HG03571 (cell line): ENCODE measurements at regions not wholly inside any gene's neighbourhood (a gene's known extent, or its start where the extent isn't known, plus 50 kb on each side); places are given as distances from the start of the nearest gene placed in this dataset.
"Not testable (repeated sequence)": the region's sequence is repeated elsewhere in the genome, so short reads cannot be mapped to it uniquely, and the experiment has no call there.

ENCODE experiments used
- ATAC-seq: cut with Tn5 transposase; IDR thresholded peaks from one replicate; pipeline ENCODE4 v1.9.1; 2021; ENCODE audit not compliant: unreplicated experiment

DNA sequence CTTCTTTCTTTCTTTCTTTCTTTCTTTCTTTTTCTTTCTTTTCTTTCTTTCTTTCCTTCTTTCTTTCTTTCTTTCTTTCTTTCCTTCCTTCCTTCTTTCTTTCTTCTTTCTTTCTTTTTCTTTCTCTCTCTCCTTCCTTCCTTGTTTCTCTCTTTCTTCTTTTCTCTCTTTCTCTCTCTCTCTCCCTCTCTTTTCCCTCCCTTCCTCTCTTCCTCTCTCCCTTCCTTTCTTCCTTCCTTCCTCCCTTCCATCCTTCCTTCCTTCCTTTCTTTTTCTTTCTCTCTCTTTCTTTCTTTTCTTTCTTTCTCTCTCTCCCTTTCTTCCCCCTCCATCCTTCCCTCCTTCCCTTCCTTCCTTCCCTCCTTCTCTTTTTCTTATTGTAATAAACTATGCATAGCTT is 105.5 kb downstream of the ZBTB18 start:
- not testable (repeated sequence) for ATAC-seq

DNA sequence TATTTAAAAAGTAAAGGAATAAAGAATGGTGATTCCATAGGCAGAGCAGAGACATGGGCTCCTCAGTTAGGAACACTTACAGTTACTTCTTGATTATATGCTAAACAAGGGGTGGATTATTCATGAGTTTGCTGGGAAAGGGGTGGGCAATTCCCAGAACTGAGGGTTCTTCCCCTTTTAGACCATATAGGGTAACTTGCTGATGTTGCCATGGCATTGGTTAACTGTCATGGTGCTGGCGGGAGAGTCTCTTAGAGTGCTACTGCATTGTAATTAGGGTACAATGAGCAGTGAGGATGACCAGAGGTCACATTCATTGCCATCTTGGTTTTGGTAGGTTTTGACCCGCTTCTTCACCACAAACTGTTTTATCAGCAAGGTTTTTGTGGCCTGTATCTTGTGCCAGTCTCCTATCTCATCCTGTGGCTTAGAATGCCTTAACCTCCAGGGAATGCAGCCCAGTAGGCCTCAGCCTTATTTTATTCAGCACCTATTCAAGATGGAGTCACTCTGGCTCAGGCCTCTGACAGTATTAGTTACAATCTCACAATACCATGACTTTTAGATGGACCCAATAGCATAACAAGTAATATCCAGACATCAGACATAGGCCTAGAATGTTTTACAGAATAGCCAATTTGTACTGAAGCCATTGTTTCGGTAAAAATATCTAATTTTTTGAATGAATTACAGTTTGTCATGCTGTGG is 106.8 kb downstream of the ZBTB18 start:
- ATAC-seq, result no peak

DNA sequence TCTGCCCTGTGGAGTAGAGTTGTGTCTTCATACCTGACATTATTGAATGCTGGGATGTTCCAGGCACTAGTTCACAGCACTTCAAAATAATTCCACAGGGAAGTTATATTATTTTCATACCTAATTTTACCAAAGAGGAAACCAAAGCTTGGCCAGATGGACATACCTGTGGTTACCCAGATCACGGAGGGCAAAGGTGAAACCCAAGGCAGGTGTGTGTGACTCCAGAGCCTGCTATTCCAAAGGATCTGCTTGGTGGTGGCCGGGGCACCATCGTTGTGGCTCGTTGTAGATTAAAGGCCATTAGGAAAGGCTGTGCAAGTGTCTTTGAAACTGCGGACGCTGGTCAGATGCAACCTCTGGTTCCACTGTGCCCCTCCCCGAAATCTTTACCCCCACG is 108.6 kb downstream of the ZBTB18 start:
- no peak for ATAC-seq

DNA sequence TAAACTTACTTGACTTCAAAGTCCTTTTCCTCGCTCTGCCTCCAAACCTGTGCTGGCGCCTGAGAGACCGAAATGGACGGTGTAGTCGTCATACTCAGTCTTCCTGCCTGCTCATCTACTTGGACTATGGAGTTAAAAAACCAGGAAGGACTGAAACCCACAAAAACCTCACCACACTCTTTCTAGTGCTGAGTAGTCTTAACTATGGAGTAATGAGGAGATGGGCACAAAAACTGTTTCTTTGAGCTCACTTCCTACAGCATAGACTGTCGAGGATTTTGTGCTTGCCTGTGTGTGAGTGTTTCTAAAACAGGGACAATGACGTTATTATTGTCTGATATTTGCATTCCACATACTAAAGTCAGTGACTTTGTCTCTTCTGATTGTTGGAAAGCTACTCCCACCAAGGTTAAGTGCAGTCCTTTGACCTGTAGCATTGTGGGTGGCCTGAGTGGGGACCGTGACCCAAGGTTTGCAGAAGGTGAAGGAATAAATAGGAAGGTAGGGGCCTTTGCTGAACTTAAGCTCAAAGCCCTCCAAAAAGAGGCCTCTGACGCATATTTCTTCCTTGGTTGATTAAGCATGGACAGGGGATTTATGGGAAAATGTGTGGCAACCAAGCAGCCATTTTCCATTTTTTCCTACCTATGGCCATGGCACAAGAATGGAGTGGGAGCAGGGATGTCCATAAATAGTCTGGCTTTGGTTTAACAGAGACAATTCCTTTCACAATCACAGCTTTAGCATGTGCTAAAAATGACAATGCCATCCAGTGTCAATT is 109.6 kb downstream of the ZBTB18 start:
- ATAC-seq, result no peak

DNA sequence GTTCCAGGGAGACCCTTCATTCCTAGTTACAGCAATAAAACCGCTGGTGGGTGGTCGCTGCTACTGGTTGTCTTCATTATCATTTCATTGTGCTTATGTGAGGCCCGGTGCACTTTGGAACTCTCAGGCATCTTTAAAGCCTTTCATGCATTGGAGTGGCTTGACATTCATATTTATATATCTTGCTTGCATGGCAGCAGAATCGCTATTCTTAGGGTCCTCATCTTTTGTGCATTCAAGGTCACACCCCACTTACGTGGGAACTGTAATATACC is 110.1 kb downstream of the ZBTB18 start:
- no peak for ATAC-seq

DNA sequence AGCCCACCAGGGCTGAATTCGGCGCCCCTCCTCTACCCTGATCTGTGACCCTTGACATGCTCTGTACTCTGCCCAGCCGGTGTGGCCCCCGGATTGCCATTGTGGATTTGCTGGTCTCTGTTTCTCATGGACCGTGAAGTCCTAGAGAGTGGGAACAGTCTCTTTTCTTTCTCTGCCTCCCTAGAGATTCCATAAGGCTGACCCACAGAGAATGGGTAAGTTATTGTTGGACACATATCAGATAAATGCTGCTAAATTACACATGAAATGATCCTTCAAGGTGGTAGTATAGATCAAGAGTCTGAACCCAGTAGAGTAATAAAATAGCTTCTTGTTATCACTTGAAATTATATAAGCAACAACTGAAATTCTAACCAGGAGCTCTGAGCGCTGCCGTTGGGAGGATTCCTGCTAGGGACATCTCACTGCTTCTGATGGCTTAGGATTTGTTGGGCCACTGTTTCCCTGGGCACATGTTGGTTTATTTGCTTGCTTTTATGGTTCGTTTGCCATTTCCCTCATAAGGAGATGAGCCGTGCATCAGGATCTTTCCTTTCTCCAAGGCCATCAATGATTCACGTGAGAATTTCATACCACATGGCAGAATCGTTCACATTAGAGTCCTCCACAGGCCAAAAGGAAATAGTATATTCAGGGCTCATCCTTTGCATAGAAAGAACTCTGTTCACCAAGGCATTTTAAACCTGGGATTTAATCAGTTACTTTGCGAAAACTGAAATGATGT is 111.9 kb downstream of the ZBTB18 start:
- no peak for ATAC-seq

DNA sequence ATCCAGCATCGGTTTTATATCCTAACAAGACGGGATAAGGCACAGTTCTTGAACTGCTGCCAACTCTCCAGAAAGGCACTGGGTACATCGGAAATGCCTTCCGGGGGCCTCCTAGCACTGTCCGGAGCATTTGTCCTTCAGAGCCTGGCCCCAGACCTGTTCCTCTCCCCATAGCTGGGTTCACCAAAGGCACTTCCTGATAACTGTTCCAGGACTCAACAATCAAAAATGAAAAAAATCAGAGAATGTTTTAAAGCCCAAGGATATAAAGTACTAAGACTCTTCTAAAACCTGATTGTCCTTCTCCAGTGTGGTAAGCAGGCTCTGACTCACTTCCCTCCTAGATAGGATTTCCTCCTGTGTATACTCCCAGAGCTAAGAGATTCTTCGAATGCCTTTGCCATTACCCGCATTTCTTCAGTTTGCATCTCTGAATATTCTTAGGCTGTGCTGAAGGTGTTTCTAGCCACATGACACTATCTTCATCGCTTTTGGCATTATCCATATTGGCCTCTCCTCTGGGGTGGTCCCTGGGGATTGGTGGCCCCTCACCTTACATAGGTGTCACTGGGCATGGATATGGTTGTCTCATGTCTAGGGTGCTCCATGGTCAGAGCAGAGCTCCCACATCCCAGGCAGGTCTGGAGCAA is 112.9 kb downstream of the ZBTB18 start:
- no peak for ATAC-seq

DNA sequence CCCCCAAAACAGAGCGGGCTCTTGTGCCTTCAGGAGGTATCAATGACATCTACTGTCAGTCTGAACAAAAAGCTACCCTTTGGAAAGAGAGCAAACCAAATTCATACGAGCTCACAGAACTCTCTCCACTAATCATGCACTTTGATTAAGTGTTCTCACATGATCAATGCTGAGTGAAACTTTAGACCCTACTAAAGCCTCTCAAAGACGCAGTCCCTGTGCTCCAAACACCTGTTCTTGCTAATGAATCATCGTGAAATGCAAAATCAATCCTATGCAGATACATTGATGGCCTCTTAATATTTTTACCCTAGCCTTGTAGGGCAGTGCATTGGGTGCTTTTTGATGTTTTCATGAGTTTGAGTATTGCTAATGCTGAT is 113.4 kb downstream of the ZBTB18 start:
- no peak for ATAC-seq

DNA sequence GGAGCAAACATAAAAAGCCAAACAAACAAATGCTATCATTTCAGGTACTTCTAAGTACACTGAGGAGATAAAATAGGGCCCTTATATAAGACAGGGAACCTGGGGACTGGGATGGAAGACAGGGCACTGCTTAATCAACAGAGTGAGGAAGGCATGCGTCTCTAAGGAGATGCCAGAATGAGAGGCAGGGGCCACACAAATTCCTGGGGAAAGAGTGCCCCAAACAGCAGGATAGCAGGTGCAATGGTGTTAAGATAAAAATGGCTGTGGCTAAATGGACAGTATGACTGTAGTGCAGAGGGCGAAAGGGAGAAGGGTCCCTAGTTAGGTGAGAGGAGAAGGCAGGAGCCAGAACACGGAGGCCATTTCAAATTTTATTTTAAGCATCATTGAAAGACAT is 113.9 kb downstream of the ZBTB18 start:
- no peak for ATAC-seq

DNA sequence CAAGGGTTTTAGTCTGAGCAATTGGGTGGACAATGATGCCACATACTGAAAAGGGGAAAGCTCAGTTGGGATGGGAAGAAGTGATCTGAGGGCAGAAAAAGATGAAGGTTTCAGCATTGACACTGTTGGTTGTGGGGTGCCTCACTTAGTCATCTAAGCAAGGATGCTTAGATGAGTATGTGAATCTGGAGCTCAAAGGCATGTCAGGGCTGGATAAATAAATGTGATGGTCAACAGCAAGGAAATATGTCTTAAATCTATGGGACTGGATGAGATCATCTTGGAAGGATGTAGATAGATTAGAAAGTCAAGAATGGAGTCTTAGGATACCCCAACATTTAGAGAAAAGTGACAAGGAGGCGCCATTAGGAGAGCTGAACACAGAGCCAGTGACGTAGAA is 114.6 kb downstream of the ZBTB18 start:
- no peak for ATAC-seq

DNA sequence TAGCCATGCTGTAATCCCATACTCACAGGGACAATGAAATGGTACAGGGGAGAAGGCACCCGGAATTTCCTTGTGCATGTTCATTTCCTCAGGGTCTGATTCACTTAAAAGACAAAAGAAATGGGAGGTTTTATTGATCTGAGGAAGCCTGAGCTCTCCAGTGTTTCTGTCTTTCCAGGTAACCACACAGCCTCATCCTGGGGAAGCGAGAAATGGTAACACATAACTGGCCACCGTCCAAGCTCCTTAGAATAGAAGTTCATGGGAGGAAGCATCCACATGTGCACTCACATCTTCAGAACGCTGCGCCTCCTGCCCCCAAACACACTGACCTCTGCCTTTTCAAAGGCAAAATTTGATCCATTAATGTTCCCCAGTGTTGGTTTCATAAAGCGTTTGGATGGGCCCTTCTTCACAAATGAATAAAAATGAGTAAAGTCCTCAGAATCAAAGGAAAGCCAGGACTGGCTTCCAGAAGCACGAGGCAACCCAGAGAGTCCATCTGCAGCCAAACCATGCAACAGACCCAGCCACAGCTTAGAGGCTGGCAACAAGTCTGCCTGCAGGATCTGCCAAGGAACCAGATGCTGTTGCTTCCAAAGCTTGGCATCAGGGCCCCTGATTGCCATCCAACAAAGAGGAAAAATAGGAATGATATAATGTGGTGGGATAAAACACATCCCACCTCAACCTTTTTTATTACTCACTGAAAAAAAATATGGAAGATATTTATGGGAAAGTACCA is 120.3 kb downstream of the ZBTB18 start:
- no peak for ATAC-seq

DNA sequence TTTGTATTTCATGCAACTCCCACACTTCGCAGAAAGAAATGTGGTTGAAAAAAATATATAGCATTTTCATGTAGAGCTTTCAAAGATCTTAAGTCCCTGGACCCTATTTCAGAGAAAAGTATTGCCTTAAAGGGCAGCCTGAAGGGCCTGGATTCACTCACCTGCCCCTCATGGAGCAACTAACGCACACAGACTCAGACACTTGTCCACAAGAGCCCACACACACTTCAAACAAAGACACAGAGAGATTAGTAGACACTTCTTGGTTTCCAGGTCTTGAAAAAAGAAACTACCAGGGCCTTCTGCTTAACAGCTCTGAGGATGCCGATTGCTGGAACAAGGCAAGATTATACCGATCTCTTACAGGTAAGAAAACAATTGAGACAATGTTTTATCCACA is 122.2 kb downstream of the ZBTB18 start:
- no peak for ATAC-seq

DNA sequence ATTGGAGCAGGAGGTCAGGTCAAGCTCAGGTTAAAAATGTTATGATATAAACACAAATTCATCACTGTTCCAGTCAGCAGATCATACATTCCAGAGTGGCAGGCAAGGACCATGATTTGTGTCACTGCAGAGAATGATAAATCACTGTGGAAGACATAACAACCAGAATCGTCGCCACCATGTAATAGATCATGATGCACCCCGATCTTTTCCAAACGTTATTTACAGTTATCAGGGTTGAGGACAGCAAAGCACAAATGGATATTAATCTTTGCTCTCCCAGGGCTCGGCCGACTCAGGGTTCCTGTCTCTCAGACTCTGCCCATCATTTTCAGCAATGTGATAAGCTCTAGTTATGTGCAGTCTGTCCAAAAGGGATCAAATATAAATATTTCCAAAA is 122.7 kb downstream of the ZBTB18 start:
- no peak for ATAC-seq

DNA sequence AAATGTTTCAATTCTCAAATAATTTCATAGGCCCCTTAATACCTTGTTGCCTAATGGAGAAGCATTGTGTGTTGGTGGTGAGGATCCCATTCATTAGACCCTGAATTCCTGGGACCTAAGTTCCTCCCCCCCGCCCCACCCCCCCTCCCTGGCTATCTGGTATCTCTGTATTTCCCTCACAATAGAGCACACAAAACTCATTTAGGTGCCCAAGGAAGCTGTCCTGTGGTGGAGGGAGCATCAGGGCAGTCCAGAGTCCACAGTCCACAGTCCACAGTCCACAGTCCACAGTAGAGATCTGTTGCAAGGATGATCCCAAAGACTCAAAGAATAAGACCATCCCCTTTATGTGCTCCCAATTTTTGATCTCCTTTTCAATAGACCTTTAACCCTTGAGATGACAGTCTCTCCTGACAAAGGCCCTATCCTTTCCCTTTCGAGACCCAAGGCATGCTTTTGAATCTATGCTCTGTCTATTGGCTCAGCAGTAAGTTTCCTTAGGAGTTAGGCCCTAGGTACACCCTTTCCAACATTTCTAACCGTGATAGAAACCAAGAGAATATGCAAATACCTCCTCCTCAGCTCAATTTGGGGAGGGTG is 123.9 kb downstream of the ZBTB18 start:
- no peak for ATAC-seq

DNA sequence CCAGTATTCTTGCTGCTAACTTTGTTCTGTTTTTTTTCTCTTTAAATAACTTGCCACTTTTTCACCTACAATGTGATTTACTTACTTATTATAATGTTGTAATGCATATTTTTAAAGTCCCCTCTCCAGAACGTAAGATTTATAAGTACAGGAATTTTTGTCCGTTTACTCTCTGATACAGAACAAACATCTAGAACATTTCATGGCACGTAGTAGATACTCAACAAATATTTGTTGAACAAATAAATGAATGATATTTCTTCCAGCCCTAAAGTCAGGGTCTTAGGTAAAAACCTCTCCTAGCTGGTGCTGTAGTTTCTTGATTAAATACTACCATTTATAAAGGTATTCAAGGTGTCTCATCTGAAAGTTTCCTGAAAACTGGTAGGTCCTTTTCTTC is 125.1 kb downstream of the ZBTB18 start:
- ATAC-seq, result no peak

DNA sequence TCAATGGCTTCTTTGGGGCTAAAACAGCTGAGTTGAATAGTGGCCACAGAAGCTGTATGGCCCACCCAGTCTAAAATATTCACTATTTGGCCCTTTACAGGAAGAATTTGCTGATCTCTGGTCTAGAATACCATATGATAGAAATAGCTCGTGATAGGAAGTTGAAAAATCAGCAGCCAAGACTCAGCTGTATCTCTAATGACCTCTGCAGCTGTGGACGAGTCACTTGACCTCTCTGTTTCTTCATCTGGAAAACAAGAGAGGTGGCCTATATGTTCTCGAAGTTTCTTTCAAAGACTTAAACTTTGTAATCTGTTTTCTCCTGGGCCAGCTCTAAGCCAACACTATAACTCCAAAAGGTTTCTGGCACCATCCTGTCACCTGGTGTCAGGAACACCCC is 129.2 kb downstream of the ZBTB18 start:
- ATAC-seq, result no peak

DNA sequence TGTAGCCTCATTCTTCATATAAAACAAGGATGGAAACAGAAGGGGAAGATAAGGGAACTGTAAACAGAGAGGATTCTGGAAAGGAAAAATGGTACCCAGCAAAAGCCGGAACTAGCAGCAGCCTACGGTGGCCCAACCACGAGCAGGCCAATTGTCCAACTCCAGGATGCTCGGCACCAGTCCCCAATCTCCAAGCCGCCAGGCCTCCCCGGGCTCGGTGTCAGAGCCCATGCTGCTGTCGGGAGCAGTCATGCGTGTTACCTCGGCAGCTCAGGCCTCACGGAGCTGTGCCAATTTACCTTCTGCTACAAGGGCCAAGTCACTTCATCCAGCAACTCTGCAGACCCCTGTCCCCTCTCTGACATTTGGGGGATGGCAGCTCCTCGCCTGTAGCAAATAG is 130.8 kb downstream of the ZBTB18 start:
- ATAC-seq, result no peak

DNA sequence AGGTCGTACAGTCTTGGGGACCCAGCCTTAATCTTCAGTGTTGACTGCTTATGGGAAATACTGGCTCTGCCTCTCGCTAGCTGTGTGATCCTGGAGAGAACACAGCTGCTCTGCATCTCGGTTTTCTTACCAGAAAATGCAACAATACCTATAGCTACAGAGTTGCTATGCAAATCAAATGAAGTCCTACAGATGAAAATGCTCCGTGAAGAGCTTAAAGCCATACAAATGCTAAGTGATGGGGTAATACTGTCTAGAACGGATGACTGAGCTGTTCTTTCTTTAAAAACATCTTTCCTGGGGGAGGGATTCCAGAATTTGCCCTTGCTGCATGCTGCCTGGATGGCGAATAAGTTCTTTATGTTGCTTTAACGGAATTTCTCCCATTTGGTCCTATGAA is 132.0 kb downstream of the ZBTB18 start:
- no peak for ATAC-seq

DNA sequence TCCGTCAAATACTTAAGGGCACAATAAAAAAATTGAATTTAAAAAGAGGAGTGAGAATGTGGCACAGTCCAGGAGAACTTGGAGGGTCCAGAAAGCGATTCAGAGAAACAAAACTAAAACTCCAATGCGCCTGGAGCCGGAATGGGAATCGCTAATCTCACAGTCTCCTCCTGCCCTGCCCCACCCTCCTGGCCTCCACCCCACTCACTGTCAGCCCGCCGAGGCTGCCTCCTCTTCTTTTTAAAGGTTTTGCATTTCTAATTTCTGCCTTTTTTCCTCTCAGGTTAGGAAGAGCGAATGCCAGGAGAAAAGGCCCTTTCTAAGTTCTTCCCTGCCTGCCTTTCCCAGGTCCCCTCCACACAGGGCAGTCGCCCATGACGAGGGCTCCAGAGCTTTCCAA is 135.3 kb downstream of the ZBTB18 start:
- ATAC-seq, result no peak

DNA sequence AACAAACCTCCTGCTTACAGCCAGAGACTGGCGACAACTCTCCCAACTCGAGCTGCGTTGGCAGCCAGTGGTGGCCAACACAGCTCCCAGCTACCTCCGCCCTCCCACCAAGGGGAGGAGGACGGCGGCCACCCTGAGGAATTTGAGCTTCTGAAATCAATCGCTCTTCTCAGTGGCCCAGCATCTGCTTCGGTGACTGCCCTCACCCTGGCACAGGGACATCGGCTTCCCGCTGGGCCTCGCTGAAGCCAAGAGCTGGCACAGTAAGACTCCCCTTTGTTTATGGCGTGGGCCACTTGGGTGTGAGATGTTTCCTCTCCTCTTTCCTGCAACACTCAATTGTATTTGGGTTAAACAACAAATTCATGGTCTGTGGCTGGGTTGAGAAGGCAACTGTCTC is 136.2 kb downstream of the ZBTB18 start:
- ATAC-seq, result no peak

DNA sequence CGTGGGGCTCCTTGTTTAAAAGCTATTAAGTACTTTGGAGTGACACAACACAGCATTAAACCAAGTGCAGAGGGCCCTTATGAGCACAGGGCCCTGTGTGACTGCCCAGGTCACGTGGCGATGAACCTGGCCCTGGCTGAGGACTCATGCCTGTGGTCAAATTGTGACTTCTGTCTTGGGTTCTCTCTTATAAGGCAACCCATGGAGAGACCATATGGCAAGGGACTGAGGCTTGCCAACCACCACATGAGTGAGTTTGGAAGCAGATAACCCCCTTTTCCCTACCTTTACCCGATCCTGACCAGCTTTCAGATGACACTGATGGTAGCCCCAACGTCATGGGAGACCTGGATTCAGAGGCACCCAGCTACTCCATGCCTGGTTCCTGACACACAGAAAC is 140.5 kb downstream of the ZBTB18 start:
- ATAC-seq, result no peak
